Renal pelvis (tissue), 1 donor: ENCODE measurements at regions not wholly inside any gene's neighbourhood (a gene's known extent, or its start where the extent isn't known, plus 50 kb on each side); places are given as distances from the start of the nearest gene placed in this dataset.

Source experiments
- DNase-seq: peaks from one replicate; pipeline ENCODE4 v3.0.0-alpha.2; 2013

DNA sequence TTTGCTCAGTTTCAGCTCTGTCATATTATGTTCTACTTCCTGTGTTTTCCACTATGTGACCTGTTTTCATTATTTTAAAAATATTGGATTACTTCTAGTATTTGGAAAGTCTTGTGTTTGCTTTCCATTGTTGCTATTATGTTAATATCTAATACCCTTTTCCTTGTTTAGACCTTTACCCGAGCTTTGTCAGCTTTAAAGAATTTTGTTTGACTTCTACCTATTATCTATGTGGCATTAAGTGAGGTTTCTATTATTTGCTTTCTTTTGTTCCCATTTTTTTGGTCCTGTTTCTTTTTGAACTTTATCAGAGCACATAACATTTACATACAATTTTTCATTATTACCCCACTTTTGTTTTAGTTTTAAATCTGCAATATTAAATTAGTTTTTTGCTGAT, 202.7 kb downstream of the MANEA start:
- DNase-seq, result no peak

DNA sequence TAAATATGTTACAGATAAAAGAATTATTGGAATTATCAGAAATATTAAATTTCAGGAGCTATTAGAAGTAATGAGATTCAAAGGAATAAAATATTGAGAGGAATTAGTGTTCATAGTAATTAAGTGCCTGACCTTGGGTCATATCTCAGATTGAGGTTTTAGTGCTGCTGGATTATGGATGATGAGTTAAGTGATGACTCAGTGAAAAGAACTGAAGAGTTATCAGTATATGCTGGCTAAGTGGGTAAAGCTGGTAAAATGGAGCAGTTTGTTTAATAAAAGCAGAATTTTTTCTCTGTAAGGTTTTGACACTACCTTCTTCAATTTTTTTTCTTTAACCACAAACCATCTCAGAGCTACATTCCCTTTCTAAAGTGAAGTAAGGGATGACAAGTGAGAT, 206.7 kb downstream of the MANEA start:
- no peak for DNase-seq

DNA sequence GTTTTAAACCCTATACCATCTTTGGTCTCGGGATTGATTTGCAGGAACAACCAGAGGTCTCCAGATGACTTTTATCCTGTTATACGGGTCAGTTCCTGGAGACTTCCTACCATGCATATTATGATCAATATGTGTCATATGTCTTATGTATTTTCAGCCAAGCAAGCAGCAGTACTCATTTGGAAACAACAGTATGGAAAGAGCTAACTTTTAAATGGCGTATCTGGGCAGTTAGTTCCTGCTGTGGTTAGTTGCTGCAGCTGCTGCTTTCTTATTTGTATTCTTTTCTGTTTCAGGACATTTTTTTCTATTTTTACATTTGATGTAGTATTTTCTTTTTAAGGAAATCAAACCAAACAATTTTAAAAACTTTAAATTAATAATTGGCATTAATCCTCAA, 207.5 kb downstream of the MANEA start:
- no peak for DNase-seq

DNA sequence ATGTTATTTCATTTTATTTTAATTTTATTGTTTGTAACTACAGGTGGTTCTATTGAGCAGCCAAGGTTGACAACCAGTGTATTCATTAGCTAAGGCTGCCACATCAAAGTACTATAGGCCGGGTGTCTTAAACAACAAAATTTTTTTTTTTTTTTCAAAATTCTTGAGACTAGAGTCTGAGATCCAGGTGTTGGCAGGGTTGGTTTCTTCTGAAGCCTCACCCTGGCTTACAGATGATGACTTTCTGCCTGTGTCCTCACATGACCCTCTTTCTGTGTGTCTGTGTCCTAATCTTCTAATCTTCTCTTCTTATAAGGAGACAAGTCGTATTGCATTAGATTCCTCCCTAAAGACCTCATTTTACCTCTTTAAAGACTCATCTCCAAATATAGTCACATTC, 208.4 kb downstream of the MANEA start:
- DNase-seq, result no peak

DNA sequence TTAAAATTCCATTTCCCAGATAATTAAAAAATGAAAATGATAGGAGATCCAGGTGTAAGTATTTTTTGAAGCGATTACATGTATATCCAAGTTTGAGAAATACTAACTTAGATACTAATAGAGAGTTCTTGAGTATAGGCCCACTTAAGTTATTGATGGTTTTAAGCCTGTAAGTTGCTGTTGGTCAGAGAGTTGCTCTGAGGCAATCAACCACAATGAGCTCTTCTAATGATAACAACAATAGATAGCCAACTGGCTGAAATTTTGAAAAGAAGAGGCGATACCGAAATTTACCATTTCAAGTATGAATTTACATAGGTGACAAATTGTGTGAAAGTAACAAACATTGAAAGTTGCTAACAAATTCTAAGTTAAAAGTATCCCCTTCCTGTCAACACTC, 209.5 kb downstream of the MANEA start:
- no peak for DNase-seq

DNA sequence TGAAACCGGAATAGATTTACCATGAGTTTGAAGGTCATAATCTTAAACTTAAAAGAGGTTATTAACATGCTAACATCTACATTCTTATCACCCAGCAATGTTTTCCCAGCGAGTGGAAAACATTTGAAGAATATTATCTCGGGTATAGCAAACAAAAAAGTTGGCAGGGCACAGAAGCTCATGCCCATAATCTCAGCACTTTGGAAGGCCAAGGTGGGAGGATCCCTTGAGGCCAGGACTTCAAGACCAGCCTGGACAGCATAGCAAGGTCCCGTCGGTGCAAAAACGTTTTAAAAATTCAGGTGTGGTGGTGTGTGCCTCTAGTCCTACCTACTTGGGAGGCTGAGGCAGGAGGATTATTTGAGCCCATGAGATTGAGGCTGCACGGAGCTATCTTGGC, 213.5 kb downstream of the MANEA start:
- DNase-seq, result no peak

DNA sequence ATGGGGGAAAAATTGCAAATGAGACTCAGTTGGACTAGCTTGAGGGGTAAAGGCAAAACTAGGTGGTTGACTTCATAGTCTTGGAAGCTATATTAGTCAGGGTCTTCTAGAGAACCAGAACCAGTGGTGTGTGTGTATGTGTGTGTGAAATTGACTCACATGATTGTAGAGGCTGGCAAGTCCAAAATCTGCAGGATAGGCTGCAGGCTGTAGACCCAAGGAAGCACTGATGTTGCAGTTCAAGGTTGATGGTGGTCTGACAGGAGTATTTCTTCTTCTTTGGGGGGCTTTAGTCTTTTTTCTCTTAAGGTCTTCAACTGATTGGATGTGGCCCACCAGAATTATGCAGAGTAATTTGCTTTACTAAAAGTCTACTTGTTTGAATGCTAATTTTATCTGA, 217.4 kb downstream of the MANEA start:
- DNase-seq, result no peak

DNA sequence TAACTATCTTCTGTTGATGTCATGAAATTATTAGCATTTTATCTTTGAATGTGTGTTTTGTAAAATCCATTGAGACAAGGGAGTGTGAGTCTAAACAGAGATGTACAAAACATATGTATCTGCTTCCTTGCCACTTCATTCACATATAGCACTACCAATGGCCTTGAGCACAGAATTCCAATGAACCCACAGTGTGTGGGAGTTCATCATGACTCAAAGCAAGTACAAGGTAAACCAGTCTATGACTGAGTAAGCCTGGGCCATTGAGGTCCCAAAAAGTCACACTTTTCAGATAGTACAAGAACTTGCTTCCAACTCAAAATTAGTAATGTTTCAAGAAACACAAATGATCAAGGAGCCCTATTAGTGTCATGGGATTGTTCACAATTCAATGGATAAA, 218.6 kb downstream of the MANEA start:
- no peak for DNase-seq

DNA sequence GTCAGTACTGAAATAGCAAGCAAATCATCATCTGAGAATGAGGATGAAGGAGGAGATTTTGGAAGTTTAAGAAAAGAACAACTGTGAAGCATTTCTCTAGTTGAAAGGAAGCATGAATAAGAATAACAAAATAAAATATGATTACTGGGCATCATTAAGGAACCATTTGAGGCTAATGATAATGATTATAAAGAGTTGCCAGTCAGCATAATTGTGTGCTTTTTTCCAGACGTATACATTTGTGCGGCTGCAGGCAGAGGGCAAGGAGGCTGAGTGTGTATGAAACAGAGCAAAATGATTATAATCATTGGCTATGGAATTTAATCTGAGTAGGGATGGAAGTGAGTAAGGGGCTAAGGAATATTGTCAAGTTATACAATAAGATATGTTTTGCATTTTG, 218.7 kb upstream of the FUT9 start:
- no peak for DNase-seq

DNA sequence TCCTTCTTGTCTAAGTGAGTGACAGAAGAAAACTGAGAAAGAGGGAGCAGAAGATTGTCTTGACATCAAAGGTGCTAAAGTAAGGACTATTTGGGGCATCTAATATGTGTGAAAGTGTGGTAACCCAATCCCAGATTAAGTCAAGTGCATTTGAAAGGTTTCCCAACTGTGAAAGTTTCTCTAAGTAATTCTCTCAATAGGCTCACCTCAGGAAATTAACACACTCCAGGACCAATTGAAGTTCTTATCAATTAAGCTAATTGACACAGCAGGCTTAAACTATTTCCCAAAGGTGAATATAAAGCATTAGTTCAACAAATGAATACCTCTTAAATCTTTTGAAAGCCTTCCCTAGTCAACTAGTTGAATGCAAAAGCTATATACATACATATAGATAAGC, 212.8 kb upstream of the FUT9 start:
- DNase-seq, result no peak

DNA sequence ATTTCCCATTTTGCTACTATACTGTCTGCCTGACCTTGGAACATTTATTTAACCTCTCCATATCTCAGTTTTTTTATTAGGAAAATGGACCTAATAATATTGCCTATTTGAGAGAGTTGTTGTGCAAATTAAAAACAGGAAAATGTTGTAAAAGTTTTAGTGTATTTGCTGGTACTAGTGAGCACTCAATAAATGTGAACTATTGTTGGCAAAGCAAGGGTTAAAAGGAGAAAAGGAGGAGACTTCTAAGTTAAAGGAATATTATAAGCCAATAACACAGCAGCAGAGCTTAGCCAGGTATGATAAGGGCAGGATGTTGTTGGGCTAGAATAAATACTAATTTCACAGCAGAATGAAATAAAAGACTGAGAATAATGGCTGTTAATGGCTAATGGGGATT, 211.9 kb upstream of the FUT9 start:
- DNase-seq, result no peak

DNA sequence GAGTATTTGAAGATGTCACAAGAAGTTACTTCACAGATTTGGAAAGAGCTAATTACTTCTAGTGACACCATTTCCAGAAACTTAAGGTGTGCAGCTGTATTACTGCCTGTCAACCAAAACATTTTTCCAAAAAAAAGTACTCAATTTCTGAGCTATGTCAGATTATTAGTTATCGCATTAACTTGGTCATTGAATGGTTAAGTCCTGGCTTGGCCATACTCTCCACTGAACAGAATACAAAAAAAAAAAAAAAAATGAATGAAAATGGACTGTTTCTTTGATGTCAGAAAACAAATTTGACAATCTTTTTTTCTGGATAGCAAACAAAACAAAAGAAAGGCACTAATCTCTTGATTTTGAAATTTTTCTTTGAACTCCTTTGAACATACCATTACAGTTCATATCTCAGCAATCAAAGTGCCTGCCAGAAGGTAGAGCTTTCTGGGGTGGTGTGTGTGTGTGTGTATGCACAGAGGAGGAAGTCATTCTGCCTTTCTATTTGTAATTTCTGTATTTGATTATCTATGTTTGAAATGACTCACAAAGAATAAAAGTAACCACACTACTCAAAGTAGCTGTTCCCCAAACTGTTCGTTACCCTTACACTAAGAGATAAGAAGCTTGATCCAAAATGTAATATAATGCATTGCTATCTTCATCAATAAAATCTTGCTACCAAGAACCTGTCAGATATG, 210.8 kb upstream of the FUT9 start:
- DNase-seq, result no peak

DNA sequence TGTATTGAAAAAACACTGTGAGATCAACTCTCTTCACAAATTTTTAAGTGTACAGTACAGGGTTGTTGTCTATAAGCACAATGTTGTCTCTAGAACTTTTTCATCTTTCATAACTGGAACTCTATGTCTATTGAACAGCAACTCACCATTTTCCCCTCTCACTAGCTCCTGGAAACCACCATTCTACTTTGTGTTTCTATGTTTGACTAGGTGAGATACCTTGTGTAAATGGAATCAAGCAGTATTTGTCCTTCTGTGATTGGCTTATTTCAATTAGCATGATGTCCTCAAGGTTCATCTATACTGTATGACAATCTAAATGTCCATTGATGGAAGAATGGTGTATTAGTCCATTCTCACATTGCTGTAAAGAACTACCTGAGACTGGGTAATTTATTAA, 210.1 kb upstream of the FUT9 start:
- no peak for DNase-seq

DNA sequence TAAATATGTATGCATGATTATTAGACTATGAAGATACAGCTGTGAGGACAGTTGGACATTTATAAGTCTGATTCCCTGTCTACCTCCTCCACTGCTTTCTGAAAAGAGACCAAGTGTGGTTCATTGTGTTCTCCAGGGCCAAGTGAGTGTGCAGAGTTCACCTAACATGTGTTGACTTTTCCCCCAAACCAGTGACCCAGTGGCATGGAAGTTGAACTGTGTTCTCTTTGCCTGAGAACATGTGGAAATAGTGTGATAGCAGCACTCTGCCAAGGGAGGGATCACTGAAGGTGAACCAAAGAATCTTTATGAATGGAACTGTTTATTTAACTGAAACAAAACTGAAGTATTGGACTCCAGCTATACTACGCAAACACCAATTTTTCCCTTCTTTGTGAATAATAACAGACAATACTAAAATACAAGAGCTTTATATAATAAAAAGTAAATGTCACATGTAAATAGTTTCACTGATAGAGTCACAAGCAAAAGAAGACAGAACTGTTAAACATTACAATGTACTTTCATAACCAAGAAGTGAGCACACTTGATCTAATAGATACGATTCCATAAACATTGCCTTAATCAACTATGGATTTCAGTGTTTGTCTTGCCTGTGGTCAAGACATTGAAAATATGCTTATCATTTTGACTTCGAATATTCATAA, 200.3 kb upstream of the FUT9 start:
- no peak for DNase-seq

DNA sequence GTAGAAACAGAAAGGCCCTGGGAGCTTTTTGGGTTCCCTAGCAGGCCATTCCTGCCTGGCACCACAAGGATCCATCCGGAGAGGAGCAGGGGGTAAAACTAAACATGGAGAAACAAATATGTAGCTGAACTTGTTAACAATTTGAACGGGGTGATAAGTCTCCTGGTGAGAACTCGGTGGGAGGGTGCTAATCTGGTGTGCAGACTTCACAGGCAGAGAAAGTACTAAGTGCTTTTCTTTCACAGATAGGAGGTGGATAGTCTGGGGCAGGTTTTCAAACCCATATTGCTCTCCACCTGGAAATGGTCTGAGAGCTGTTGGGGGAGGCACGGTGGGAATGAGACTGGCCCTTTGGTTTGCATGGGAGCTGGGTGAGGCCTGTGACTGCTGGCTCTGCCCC, 196.3 kb upstream of the FUT9 start:
- no peak for DNase-seq

DNA sequence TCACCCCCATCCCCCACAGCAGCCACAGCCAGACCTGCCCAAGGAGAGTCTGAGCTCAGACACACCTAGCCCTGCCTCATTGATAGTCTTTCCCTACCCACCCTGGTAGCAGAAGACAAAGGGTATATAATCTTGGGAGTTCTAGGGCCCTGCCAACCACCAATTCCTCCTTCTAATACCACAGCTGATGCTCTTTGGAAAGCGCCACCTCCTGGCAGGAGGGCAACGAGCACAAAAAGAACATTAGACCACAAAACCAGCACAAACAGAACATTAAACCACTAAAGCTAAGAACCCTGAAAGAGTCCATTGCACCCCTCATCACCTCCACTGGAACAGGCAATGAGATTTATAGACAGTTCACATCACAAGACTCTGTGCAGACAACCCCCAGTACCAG, 195.8 kb upstream of the FUT9 start:
- no peak for DNase-seq

DNA sequence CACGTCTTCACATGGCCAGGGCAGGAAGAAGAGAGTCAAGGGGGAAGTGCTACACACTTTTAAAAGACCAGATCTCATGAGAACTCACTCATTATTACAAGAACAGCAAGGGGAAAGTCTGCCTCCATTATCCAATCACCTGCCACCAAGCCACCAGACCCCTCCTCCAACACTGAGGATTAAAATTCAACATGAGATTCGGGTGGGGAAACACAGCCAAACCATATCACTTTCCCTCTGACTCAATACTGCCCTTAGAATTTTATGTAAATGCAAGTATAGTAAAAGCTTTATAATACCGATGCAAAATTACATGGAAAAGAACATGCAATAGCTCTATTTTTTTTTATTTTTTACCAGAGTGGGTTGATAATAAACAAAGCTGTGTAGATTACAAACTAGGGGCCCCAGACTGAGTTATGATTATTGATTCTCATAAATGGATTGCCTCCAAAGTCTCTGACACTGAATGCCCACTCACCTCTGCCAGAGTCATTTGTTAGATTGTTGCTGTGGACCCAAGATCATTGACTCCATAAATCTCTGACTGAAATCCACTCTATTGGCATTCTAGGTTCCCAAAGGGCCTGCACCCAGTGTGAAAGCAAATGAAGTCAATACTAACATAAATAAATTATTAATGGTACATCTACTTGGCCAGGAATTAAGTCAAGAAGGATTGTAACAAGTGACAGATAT, 184.8 kb upstream of the FUT9 start:
- DNase-seq, result no peak

DNA sequence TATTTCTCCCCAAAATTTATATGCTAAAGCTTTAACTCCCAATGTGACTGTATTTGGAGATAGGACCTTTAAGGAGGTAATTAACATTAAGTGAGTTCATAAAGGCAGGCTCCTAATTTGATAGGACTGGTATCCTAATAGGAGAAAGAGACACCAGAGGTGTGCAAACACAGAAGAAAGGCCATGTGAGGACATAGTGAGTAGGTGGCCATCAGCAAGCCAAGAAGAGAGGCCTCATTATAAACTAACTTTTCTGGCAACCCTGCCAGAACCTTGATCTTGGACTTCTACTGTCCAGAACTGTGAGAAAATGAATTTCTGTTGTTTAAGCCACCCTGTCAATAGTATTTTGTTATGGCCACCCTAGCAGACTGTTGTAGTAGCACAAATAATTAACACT, 177.9 kb upstream of the FUT9 start:
- DNase-seq, result no peak

DNA sequence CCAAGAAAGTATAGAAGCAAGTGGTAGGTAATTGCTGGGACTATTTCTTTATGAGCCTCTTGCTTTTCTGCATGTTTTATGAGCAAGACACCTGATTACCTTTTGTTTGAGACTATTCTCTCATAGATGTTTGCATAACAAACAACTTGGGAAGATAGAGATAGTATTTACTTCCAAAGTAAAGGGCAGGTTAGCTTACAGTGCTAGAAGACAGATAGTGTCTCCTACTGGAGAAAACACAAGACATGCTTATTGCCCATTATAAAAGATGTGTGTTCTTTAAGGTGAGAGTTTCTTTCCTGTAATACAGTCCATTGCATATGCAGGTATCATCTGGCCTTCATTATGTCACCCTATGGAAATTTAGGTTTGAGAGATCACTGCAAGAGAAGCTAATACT, 174.2 kb upstream of the FUT9 start:
- DNase-seq, result no peak

DNA sequence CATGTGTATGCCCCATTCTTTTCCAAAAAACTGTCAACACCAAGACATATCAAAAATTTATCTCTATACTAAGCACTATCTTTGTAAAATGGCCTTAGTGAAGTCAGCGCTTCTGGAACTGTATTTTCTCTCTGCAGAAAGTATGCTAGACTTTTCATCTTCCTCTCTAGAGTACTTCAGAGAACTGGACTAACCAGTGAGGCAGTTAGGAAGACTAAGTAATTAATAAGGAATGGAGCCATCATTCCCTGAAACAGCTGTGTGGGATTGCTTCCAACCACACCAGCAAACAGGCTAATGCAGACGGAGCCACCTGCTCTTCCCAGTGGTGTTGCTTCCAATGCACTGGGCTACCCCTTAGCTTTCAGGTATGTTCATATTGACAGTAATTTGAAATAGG, 169.1 kb upstream of the FUT9 start:
- DNase-seq, result no peak

DNA sequence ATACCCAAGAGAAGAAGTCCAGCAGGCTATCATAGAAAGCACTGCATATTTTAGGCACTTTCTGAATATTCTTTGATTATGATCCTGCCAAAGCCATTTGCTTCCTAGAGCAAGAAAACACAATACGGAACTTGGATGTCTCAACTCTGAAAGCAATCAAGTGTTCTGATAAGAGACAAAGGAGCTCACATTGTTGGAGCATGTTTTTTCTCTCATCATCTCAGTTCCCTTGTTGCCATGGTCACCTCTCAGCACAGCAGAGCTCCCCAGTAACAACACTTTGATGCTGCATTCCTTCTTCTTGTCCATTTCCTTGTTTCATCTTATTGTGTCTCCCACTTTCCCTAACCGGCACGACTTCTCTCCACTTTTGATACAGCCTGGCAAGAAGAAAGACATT, 168.7 kb upstream of the FUT9 start:
- DNase-seq, result no peak

DNA sequence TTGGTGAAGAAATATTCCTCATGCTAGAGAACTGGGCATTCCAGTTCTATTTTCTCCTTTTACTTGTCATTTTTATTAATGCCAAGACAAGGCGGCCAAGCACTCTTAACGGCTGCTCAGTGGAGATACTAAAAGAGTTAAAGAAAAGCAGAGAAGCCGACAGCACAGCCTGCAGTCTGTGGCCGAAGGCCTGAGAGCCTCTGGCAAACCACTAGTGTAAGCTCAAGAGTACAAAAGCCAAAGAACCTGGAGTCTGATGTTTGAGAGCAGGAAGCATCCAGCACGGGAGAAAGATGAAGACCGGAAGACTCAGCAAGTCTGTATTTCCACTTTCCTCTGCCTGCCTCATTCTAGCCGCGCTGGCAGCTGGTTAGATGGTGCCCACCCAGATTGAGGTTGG, 167.1 kb upstream of the FUT9 start:
- DNase-seq, result no peak

DNA sequence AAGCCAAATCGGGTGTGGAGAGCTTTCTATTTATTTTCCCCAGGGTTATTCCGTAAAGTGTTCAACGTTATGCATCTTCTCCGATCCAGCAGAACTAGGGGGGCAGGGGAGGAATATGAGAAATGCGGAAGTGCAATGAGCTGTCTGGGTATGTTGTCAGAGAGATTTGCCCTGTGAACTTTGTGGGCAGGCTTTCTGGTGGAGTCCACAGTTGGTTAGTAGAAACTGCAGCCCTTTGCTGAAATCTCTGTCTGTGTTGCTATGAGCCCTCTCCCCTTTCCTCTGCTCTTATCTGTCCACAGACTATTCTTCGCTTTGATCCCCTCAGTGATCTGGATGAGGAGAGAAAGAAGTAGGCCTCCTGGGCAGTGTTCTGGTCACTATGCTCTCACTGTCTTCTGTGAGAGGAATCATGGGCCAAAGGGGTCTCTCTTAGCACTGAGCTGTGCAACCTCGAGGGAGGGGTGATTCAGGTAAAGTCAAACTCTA, 158.9 kb upstream of the FUT9 start:
- no peak for DNase-seq

DNA sequence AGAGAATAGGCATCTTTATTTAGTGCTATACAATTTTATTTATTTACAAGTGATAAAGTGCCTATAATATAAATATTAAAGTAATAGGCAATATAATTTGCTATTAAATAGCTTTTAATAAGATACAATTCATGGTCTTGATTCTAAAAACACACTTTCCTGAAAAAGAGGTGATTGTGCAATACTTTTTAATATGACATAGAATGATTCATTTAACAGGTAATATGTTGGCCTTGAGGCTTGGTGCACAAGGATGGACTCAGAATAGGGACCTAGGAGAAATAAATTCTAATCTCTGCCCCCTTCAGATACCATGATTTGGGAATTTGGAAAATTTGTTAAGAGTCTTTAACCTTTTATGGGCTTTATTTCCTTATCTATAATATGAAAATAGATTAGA, 149.9 kb upstream of the FUT9 start:
- no peak for DNase-seq
